Upper lobe of left lung (tissue), 6 donors: ENCODE measurements at regions not wholly inside any gene's neighbourhood (a gene's known extent, or its start where the extent isn't known, plus 50 kb on each side); places are given as distances from the start of the nearest gene placed in this dataset.

Experiments used
- ATAC-seq, 2 donors: fragments of 200-7000 bp; cut with Tn5 transposase; one replicate each; pipeline ENCODE4 v1.9.1; 2022; ENCODE audit warnings: mild to moderate bottlenecking in 2 of 2, moderate library complexity in 2 of 2; ENCODE audit not compliant: low FRiP score in 2 of 2
- DNase-seq, 2 donors: peaks; one replicate each; pipeline ENCODE4 v3.0.0-alpha.2; 2019 to 2020
- H3K27ac ChIP-seq, 4 donors: fragments of 200-600 bp; sonication (generic); one replicate each; pipeline ENCODE4 v1.5.1; 2016 to 2019
- H3K27me3 ChIP-seq, 4 donors: fragments of 200-600 bp; sonication (generic); one replicate each; pipeline ENCODE4 v1.5.1; 2017 to 2019
- H3K36me3 ChIP-seq, 4 donors: fragments of 200-600 bp; sonication (generic); one replicate each; pipeline ENCODE4 v1.5.1; 2016 to 2019
- H3K4me1 ChIP-seq, 4 donors: fragments of 200-600 bp; sonication (generic); one replicate each; pipeline ENCODE4 v1.5.1; 2018 to 2019
- H3K4me3 ChIP-seq, 4 donors: fragments of 200-600 bp; sonication (generic); one replicate each; pipeline ENCODE4 v1.5.1; 2017 to 2019; ENCODE audit warnings: mild to moderate bottlenecking in 2 of 4, moderate library complexity in 1 of 4
- H3K9me3 ChIP-seq, 4 donors: fragments of 200-600 bp; sonication (generic); one replicate each; pipeline ENCODE4 v1.5.1; 2018 to 2019
- EP300 ChIP-seq, 4 donors: sonication (generic); formaldehyde crosslinking; IDR thresholded peaks; one replicate each; pipeline ENCODE4 v1.5.1; 2017; ENCODE audit warnings: antibody characterized with exemption in 4 of 4, control low read depth in 2 of 4
- POLR2A ChIP-seq, 4 donors: fragments of 450-650 bp; IDR thresholded peaks; one replicate each; pipeline ENCODE4 v1.5.1; 2016 to 2017; ENCODE audit warnings: antibody characterized with exemption in 4 of 4, mild to moderate bottlenecking in 2 of 4
- POLR2AphosphoS5 ChIP-seq, 2 donors: sonication (generic); formaldehyde crosslinking; IDR thresholded peaks; one replicate each; pipeline ENCODE4 v1.5.1; 2017; ENCODE audit warnings: antibody characterized with exemption in 2 of 2
- WGBS, 2 donors: methylation state at CpG; one replicate each; pipeline ENCODE4 v1.1.5; 2017 to 2018; 5-methylcytosine and 5-hydroxymethylcytosine counted together
- TF ChIP-seq, protein P1 (sequence below), 6 experiments: fragments of 450-650 bp in 4 of 6; fragments of 200-600 bp in 2 of 6; sonication (generic) in 2 of 6; IDR thresholded peaks; one replicate each; pipeline ENCODE4 v1.5.1; 2016 to 2019; ENCODE audit warnings: antibody characterized with exemption in 6 of 6
- donor health status: DM: no; HTN: no; CAD: no; lungs with moderate emphysema.
- donor health status: DM: no; HTN: yes; CAD: no; lungs with severe emphysema.

DNA sequence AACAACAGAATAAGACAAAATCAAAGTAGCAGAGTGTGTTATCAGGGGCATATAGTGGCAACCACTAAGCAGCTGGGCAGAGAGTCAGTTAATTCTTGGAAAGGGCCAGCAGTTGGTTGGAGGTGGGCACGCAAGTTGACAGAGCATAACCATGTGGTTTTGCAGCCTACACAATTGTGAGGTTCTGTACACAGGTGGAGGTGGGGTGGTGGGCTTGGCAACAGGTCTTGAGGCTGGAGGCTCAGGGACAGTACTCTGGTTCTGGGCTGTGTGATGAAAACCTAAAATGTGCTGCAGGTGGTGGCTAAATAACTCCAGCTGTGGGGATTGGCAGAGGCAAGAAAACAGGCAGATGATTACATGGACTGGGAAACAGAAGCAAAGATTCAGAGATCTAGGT, 1112.7 kb downstream of the PDHA2 start:
- TF ChIP-seq POLR2A (IDR thresholded peaks at IDR 0.05), result no peak
- TF ChIP-seq, protein P1, sequence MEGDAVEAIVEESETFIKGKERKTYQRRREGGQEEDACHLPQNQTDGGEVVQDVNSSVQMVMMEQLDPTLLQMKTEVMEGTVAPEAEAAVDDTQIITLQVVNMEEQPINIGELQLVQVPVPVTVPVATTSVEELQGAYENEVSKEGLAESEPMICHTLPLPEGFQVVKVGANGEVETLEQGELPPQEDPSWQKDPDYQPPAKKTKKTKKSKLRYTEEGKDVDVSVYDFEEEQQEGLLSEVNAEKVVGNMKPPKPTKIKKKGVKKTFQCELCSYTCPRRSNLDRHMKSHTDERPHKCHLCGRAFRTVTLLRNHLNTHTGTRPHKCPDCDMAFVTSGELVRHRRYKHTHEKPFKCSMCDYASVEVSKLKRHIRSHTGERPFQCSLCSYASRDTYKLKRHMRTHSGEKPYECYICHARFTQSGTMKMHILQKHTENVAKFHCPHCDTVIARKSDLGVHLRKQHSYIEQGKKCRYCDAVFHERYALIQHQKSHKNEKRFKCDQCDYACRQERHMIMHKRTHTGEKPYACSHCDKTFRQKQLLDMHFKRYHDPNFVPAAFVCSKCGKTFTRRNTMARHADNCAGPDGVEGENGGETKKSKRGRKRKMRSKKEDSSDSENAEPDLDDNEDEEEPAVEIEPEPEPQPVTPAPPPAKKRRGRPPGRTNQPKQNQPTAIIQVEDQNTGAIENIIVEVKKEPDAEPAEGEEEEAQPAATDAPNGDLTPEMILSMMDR (IDR thresholded peaks at IDR 0.05), result no peak
- no peak for TF ChIP-seq POLR2AphosphoS5 (IDR thresholded peaks at IDR 0.05)
- TF ChIP-seq EP300 (IDR thresholded peaks at IDR 0.05), result no peak
- no peaks in the 10 kb centered on the region for H3K9me3 ChIP-seq

DNA sequence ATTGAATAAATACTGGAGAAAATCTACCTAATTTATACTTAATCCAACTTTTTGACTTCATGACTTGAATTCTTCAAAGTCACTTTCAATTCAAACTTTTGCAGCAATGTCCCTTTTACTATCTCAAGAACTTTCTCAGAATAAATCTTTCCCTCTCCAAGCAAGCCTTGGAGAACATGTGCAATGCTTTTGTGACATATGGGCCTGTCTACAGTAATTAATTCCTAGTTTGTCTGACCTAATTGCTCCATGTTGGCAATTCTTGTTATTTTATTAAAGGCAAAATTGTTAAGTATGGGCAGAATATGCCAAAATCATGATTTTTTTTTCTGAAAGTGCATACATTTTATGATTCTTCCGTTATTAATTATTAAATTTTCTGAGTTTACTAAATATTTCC, 1115.3 kb downstream of the PDHA2 start:
- H3K27ac ChIP-seq, result no peak overlapping the region
- no peaks in the 10 kb centered on the region for H3K36me3 ChIP-seq
- DNase-seq, result no peak
- H3K4me1 ChIP-seq, result no peaks in the 10 kb centered on the region
- no peak overlapping the region for H3K4me3 ChIP-seq
- H3K9me3 ChIP-seq, result no peaks in the 10 kb centered on the region
- ATAC-seq, result no peak
- no peak for TF ChIP-seq EP300 (IDR thresholded peaks at IDR 0.05)
- TF ChIP-seq POLR2A (IDR thresholded peaks at IDR 0.05), result no peak
- no peak for TF ChIP-seq POLR2AphosphoS5 (IDR thresholded peaks at IDR 0.05)
- TF ChIP-seq, protein P1 (IDR thresholded peaks at IDR 0.05), result no peak
- no peaks in the 10 kb centered on the region for H3K27me3 ChIP-seq
- 64 to 79% methylated on average over 1 of the region's 1 CpG for WGBS, 2 donors

More for the DNA sequence above, 1112.7 kb downstream of the PDHA2 start:
- Histone ChIP-seq H3K27ac (no peak overlapping the region), H3K4me1 (no peaks in the 10 kb centered on the region), H3K36me3 (no peaks in the 10 kb centered on the region), H3K4me3 (no peak overlapping the region), H3K27me3 (no peaks in the 10 kb centered on the region)
- DNase-seq (no peak), ATAC-seq (no peak)
- 70 to 100% methylated on average over 1 of the region's 1 CpG for WGBS, 2 donors

DNA sequence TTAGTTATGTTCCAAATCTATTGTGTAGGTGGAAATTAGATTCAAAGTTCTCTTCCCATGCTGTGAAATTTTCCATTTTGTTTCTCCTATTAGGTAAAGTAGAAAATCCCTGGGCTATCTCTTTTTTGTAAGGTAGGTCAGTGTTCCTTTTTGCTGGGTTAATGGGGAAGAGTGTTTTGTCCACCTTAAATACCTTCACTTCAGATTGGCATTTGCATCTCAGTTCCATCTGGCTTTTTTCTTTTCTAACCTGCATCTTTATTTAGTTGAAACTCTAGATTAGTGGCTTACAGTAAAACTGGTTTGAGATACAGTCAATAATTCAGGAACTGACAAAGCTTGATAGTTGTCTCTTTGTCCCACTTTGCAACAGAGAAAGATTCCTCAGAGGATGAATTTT, 1115.8 kb downstream of the PDHA2 start:
- Histone ChIP-seq H3K9me3 (no peaks in the 10 kb centered on the region), H3K36me3 (no peaks in the 10 kb centered on the region), H3K4me1 (no peaks in the 10 kb centered on the region), H3K4me3 (no peak overlapping the region), H3K27ac (no peak overlapping the region), H3K27me3 (no peaks in the 10 kb centered on the region)
- DNase-seq (no peak), ATAC-seq (no peak)
- TF ChIP-seq, protein P1 (IDR thresholded peaks at IDR 0.05), result no peak
- TF ChIP-seq EP300 (IDR thresholded peaks at IDR 0.05), result no peak
- TF ChIP-seq POLR2A (IDR thresholded peaks at IDR 0.05), result no peak
- no peak for TF ChIP-seq POLR2AphosphoS5 (IDR thresholded peaks at IDR 0.05)

DNA sequence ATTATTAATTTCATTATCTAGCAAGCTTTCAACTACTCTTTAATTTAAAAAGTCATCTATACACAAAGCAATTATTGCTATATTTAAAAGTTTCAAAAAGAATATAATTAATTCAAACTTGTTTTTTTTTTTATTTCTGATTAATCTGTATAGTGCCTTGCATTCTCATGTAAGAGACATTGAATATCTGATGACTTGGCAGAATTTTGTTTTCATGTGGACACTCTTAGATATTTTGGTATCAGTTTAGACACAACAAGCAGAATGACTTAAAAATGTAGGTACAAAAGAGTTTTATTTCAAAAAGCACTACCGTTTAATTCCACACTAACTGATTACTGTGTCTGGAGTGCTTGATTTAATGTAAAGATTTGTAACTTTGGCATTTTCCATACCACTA, 1129.6 kb downstream of the PDHA2 start:
- no peak overlapping the region for H3K27ac ChIP-seq
- no peaks in the 10 kb centered on the region for H3K4me1 ChIP-seq
- ATAC-seq, result no peak
- WGBS, 2 donors, result 80 to 89% methylated on average over 1 of the region's 1 CpG
- no peaks in the 10 kb centered on the region for H3K27me3 ChIP-seq
- H3K9me3 ChIP-seq, result no peaks in the 10 kb centered on the region
- DNase-seq, result no peak
- TF ChIP-seq, protein P1 (IDR thresholded peaks at IDR 0.05), result no peak
- TF ChIP-seq POLR2A (IDR thresholded peaks at IDR 0.05) (no peak), POLR2AphosphoS5 (IDR thresholded peaks at IDR 0.05) (no peak), EP300 (IDR thresholded peaks at IDR 0.05) (no peak)
- no peaks in the 10 kb centered on the region for H3K36me3 ChIP-seq
- H3K4me3 ChIP-seq, result no peak overlapping the region

DNA sequence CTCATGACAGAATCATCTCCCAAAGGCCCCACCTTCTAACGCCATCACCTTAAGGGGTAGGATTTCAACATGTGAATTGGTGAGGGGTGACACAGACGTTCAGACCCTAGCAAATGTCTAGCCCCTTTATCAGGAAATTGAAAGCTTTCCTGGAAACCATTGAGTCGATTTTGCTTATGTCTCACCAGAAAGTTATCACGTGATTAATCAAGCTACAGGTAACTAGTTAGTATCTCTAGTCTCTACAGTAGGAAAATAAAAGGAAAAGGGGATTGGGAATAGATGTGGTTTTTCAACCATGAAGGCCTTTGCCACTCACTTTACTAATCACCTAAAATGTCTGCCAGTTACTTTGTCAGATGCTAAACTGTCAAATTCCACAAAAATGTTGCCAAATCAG, 1133.0 kb downstream of the PDHA2 start:
- ATAC-seq, result no peak
- TF ChIP-seq EP300 (IDR thresholded peaks at IDR 0.05), result no peak
- no peak for TF ChIP-seq POLR2AphosphoS5 (IDR thresholded peaks at IDR 0.05)
- TF ChIP-seq, protein P1 (IDR thresholded peaks at IDR 0.05), result no peak
- no peak for TF ChIP-seq POLR2A (IDR thresholded peaks at IDR 0.05)
- no peaks in the 10 kb centered on the region for H3K36me3 ChIP-seq

More for the DNA sequence above, 1133.0 kb downstream of the PDHA2 start:
- WGBS, 2 donors, result 74 to 78% methylated on average over 4 of the region's 4 CpGs
- Histone ChIP-seq H3K27me3 (no peaks in the 10 kb centered on the region), H3K4me1 (no peaks in the 10 kb centered on the region), H3K27ac (no peak overlapping the region), H3K9me3 (no peaks in the 10 kb centered on the region), H3K4me3 (no peak overlapping the region)
- no peak for DNase-seq
